SJCRH30 (cell line): ENCODE measurements at regions not wholly inside any gene's neighbourhood (a gene's known extent, or its start where the extent isn't known, plus 50 kb on each side); places are given as distances from the start of the nearest gene placed in this dataset.

Source experiments
- DNase-seq, 2 experiments: peaks; one replicate each; pipeline ENCODE4 v3.0.0-alpha.2; 2015 to 2020
- H3K27ac ChIP-seq: fragments of 250-450 bp; sonication (Bioruptor Pico); 2 replicates; pipeline ENCODE4 v1.5.1; 2020; ENCODE audit warnings: mild to moderate bottlenecking, moderate library complexity
- H3K27me3 ChIP-seq: fragments of 250-450 bp; sonication (Bioruptor Pico); 2 replicates; pipeline ENCODE4 v1.5.1; 2020; ENCODE audit warnings: mild to moderate bottlenecking, moderate library complexity
- H3K36me3 ChIP-seq: fragments of 250-450 bp; sonication (Bioruptor Pico); 2 replicates; pipeline ENCODE4 v1.5.1; 2020; ENCODE audit warnings: mild to moderate bottlenecking, moderate library complexity
- H3K4me1 ChIP-seq: fragments of 250-450 bp; sonication (Bioruptor Pico); 2 replicates; pipeline ENCODE4 v1.5.1; 2020; ENCODE audit warnings: mild to moderate bottlenecking, moderate library complexity
- H3K4me3 ChIP-seq: fragments of 250-450 bp; sonication (Bioruptor Pico); 2 replicates; pipeline ENCODE4 v1.5.1; 2020; ENCODE audit warnings: mild to moderate bottlenecking, moderate library complexity
- H3K9me3 ChIP-seq: fragments of 250-450 bp; sonication (Bioruptor Pico); replicated peaks from 2 replicates; pipeline ENCODE4 v1.5.1; 2020; ENCODE audit warnings: mild to moderate bottlenecking, moderate library complexity

GRCh38 chr4:105023668-105024055 is 123.0 kb upstream of the TET2 start:
- Histone ChIP-seq H3K4me3 (no peak overlapping the region), H3K9me3 (no peaks in the 10 kb centered on the region), H3K27me3 (no peaks in the 10 kb centered on the region), H3K36me3 (no peaks in the 10 kb centered on the region), H3K27ac (no peak overlapping the region), H3K4me1 (no peaks in the 10 kb centered on the region)
- DNase-seq: no peak

- DNase-seq: no peak
- Histone ChIP-seq H3K4me1 (no peaks in the 10 kb centered on the region), H3K9me3 (no peaks in the 10 kb centered on the region), H3K27me3 (no peaks in the 10 kb centered on the region), H3K36me3 (no peaks in the 10 kb centered on the region), H3K27ac (no peak overlapping the region), H3K4me3 (no peak overlapping the region)
Measured at GRCh38 chr4:105025263-105026017, 121.2 kb upstream of the TET2 start.

- no peak for DNase-seq
- Histone ChIP-seq H3K27me3 (no peaks in the 10 kb centered on the region), H3K36me3 (no peaks in the 10 kb centered on the region), H3K9me3 (0 out of 2 replicates have a peak, but pooled peaks cover 2% of the 10 kb centered on the region), H3K4me1 (no peaks in the 10 kb centered on the region), H3K27ac (no peak overlapping the region), H3K4me3 (no peak overlapping the region)
Measured at GRCh38 chr4:105036991-105037390, 109.7 kb upstream of the TET2 start.

DNA sequence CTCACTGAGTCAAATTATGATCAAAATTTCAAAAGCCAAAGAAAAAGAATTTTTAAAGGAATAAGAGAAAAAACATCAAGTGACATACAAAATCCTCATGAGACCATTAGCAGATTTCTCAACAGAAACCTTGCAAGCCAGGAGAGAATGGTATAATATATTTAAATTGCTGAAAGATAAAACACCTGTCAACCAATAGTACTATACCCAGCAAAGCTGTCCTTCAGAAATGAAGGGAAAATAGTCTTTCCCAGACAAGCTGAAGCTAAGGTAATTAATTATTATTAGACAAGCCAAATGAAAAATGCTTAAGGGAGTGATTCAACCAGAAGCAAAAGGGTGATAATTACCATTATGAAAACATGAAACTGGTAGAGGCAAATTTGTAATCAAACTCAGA is 104.2 kb upstream of the TET2 start:
- DNase-seq: no peak
- Histone ChIP-seq H3K27ac (no peak overlapping the region), H3K36me3 (no peaks in the 10 kb centered on the region), H3K9me3 (no peaks in the 10 kb centered on the region), H3K4me1 (no peaks in the 10 kb centered on the region), H3K27me3 (no peaks in the 10 kb centered on the region), H3K4me3 (no peak overlapping the region)

GRCh38 chr4:105050896-105051295 is 95.8 kb upstream of the TET2 start:
- Histone ChIP-seq H3K4me1 (no peaks in the 10 kb centered on the region), H3K36me3 (no peaks in the 10 kb centered on the region), H3K27me3 (no peaks in the 10 kb centered on the region), H3K9me3 (no peaks in the 10 kb centered on the region), H3K27ac (no peak overlapping the region), H3K4me3 (no peak overlapping the region)
- no peak for DNase-seq

- H3K9me3 ChIP-seq: no peaks in the 10 kb centered on the region
- DNase-seq: no peak
- H3K36me3 ChIP-seq: no peaks in the 10 kb centered on the region
- no peaks in the 10 kb centered on the region for H3K27me3 ChIP-seq
- peaks cover 9% of the 10 kb centered on the region for H3K4me1 ChIP-seq
- no peak overlapping the region for H3K27ac ChIP-seq
- H3K4me3 ChIP-seq: no peak overlapping the region
Measured at GRCh38 chr4:105057370-105058105, 89.1 kb upstream of the TET2 start.

DNA sequence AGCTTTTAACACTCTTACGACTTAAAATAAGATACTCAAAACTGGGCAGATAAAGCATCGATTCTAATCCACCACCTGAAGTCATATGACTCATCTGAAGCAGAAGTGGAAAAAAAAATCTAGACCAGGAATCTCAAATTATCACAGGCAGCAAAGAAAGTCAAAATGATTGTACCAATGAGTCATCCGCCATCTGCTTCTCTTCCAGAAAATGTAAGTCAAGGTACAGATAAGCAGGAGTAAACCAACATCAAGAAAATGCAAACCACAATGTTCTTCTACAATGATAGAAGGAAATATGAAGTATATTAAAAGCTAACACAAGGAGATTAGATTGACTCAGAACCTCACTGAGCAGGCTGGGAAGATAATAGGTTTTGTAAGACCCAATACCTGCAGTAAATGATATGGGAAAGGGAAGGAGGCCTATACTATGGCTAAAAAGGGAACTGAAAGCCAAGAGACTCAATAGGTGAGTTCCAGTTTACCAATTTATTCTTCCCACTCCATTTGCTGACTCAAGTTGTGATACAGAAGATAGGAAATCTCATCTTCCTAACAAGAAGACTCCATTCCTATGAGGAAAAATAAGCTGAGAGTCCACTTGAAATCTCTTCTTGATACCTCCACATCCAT is 88.4 kb upstream of the TET2 start:
- no peaks in the 10 kb centered on the region for H3K9me3 ChIP-seq
- H3K36me3 ChIP-seq: no peaks in the 10 kb centered on the region
- H3K4me3 ChIP-seq: no peak overlapping the region
- no peaks in the 10 kb centered on the region for H3K27me3 ChIP-seq
- peaks cover 9% of the 10 kb centered on the region for H3K4me1 ChIP-seq
- no peak for DNase-seq
- H3K27ac ChIP-seq: no peak overlapping the region

GRCh38 chr4:105059337-105059736 is 87.3 kb upstream of the TET2 start:
- no peak for DNase-seq
- Histone ChIP-seq H3K4me3 (no peak overlapping the region), H3K36me3 (no peaks in the 10 kb centered on the region), H3K27ac (no peak overlapping the region), H3K4me1 (peaks cover 9% of the 10 kb centered on the region), H3K9me3 (no peaks in the 10 kb centered on the region), H3K27me3 (no peaks in the 10 kb centered on the region)

GRCh38 chr4:105060628-105061027 is 86.0 kb upstream of the TET2 start:
- Histone ChIP-seq H3K9me3 (no peaks in the 10 kb centered on the region), H3K4me1 (peaks cover 9% of the 10 kb centered on the region), H3K4me3 (peak overlapping the region; percentile 43), H3K27ac (peak overlapping the region; percentile 72), H3K27me3 (no peaks in the 10 kb centered on the region), H3K36me3 (no peaks in the 10 kb centered on the region)
- DNase-seq: peak; percentile 25 to 55

DNA sequence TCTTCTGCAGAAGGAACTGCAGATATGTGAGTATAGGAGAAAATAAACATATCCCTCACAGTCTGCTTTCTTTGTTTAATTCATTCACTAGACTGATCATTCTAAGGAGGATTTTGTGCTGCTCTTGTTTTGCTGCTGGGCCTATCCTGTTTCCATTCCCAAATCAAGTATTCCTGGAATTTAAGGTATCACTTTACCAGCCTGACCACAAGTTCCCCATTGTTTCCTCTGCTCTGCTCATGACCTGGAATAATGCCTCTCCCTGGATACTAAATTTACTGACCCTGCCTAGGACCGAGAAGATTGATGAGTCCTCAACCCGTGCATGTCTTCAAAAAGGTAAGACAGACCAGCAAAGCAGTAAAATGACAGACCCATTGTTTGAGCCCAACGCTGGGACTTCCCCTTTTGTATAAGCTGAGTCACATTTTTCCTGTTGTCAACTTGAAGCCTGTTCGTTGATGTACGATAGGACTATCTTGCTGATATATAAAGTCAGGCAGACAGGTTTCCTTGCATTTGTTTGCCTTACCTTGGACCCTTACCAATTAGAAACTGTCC is 85.5 kb upstream of the TET2 start:
- peak; percentile 53 to 68 for DNase-seq
- no peaks in the 10 kb centered on the region for H3K36me3 ChIP-seq
- peaks cover 9% of the 10 kb centered on the region for H3K4me1 ChIP-seq
- H3K27me3 ChIP-seq: no peaks in the 10 kb centered on the region
- H3K4me3 ChIP-seq: peak overlapping the region; percentile 43
- no peaks in the 10 kb centered on the region for H3K9me3 ChIP-seq
- H3K27ac ChIP-seq: peak overlapping the region; percentile 72

DNA sequence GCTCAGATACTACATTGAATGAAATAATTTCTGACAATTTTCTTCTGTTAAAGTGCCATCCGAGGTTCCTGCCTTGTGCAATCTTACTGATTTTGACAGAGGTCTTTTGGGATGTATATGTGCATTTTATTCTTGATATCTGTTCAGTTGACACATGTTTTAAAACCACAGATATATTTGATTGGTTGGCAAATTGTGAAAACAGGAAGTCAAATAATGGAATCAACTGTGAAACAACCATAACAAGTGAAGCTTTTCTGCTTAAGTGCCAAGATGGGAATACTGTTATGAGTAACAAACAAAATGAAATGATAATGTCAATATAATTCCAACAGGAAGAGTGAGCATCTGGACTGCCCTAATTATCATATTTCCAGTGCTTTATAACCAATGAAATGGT is 84.9 kb upstream of the TET2 start:
- no peaks in the 10 kb centered on the region for H3K27me3 ChIP-seq
- no peak for DNase-seq
- H3K36me3 ChIP-seq: no peaks in the 10 kb centered on the region
- no peaks in the 10 kb centered on the region for H3K9me3 ChIP-seq
- peaks cover 9% of the 10 kb centered on the region for H3K4me1 ChIP-seq
- peak overlapping the region; percentile 72 for H3K27ac ChIP-seq
- peak overlapping the region; percentile 43 for H3K4me3 ChIP-seq

DNA sequence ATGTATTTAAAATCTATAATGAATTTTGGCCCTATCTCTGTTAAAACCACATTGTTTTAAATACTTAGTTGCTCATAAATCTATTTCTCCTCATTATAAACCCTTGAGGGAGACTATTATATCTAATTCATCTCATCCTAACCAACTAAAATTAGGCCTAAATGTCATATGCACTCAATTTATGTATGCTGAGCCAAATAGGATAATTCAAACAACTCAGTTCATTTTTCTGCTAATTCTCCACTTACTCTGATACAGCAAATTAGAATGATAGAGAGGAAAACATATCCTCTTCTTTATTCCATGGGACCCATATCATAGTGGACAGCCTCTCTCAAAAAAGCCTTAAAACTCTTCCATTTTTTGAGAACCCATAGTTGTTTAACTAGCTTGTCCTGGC is 80.3 kb upstream of the TET2 start:
- no peaks in the 10 kb centered on the region for H3K9me3 ChIP-seq
- H3K27me3 ChIP-seq: no peaks in the 10 kb centered on the region
- H3K4me3 ChIP-seq: no peak overlapping the region
- H3K4me1 ChIP-seq: 0 out of 2 replicates have a peak, but pooled peaks cover 3% of the 10 kb centered on the region
- DNase-seq: no peak
- H3K36me3 ChIP-seq: no peaks in the 10 kb centered on the region
- no peak overlapping the region for H3K27ac ChIP-seq

DNA sequence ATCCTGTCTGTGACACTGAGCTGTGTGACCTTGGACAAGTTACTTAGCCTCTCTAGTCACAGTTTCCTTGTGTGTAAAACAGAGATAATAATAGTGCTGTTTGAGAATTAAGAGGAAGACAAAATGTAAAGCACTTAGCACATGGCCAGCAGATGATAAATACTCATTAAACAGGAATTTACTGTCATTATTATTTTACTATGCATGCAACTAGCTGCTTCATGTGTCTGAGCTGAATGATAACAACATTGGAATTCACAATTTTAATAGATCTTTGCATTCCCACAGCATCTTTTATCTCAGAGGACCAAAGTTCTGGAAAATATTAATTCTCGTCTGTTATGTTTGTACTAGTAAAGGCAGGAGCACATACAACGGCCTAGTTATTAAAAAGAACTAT is 79.2 kb upstream of the TET2 start:
- Histone ChIP-seq H3K27ac (no peak overlapping the region), H3K9me3 (no peaks in the 10 kb centered on the region), H3K36me3 (no peaks in the 10 kb centered on the region), H3K4me1 (no peaks in the 10 kb centered on the region), H3K27me3 (no peaks in the 10 kb centered on the region), H3K4me3 (no peak overlapping the region)
- DNase-seq: no peak

DNA sequence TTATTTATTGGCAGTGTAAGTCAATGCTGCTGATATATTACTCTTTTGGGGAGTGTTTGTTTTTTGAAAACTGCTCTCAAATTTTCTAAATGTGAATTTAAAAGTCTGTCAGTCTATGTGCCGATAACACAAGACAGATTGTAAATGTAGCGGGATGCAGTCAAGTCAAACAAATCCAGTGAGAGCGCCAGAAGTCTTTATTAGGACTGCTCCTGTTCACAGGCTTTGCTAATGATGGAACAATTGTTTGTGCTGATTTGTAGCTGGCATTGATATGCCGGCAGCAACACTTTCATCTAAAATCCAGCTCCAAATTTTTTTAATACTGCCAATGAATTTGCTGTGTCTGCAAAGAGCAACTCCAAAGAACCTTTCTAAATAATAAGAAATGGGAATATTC is 78.7 kb upstream of the TET2 start:
- no peak for DNase-seq
- no peak overlapping the region for H3K27ac ChIP-seq
- H3K4me3 ChIP-seq: no peak overlapping the region
- no peaks in the 10 kb centered on the region for H3K27me3 ChIP-seq
- H3K36me3 ChIP-seq: no peaks in the 10 kb centered on the region
- H3K4me1 ChIP-seq: no peaks in the 10 kb centered on the region
- H3K9me3 ChIP-seq: no peaks in the 10 kb centered on the region

DNA sequence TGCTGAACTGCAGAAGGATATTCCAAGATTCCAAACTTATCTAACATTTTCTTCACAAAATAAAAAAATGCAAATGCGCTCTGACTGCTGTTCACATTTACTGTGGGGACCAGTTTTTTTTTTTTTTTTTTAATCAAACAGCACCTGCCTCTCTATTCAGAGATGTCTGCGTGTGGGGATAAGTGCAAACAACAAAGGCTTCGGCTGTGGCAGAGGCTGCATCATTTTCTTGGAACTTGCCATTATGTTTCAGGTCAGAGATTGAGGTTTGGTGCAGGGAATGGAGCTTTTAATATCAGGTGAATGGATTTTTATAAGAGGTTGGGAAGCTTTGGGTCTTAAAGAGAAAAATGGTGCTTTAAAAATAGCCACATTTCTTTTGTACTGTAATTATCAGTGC is 78.2 kb upstream of the TET2 start:
- no peaks in the 10 kb centered on the region for H3K4me1 ChIP-seq
- H3K4me3 ChIP-seq: no peak overlapping the region
- H3K27ac ChIP-seq: no peak overlapping the region
- H3K9me3 ChIP-seq: no peaks in the 10 kb centered on the region
- no peaks in the 10 kb centered on the region for H3K36me3 ChIP-seq
- DNase-seq: no peak
- no peaks in the 10 kb centered on the region for H3K27me3 ChIP-seq
